DND-41 (cell line): ENCODE measurements at regions not wholly inside any gene's neighbourhood (a gene's known extent, or its start where the extent isn't known, plus 50 kb on each side); places are given as distances from the start of the nearest gene placed in this dataset.

ENCODE experiments used
- EZH2 ChIP-seq: IDR thresholded peaks from 3 replicates; pipeline ENCODE4 v1.6.1; 2012; ENCODE audit warnings: borderline replicate concordance, low read depth, mild to moderate bottlenecking, moderate library complexity, low read length, inconsistent platforms; ENCODE audit not compliant: severe bottlenecking
- TF ChIP-seq, protein P1 (sequence below): IDR thresholded peaks from 2 replicates; pipeline ENCODE4 v1.5.1; 2012; ENCODE audit warnings: borderline replicate concordance, low read length, moderate library complexity, mild to moderate bottlenecking; ENCODE audit not compliant: poor library complexity, severe bottlenecking; ENCODE audit errors: extremely low read depth

GRCh38 chr16:31704138-31704537, 169.5 kb upstream of the ZNF267 start:
- TF ChIP-seq, protein P1, sequence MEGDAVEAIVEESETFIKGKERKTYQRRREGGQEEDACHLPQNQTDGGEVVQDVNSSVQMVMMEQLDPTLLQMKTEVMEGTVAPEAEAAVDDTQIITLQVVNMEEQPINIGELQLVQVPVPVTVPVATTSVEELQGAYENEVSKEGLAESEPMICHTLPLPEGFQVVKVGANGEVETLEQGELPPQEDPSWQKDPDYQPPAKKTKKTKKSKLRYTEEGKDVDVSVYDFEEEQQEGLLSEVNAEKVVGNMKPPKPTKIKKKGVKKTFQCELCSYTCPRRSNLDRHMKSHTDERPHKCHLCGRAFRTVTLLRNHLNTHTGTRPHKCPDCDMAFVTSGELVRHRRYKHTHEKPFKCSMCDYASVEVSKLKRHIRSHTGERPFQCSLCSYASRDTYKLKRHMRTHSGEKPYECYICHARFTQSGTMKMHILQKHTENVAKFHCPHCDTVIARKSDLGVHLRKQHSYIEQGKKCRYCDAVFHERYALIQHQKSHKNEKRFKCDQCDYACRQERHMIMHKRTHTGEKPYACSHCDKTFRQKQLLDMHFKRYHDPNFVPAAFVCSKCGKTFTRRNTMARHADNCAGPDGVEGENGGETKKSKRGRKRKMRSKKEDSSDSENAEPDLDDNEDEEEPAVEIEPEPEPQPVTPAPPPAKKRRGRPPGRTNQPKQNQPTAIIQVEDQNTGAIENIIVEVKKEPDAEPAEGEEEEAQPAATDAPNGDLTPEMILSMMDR = no peak
- no peak for TF ChIP-seq EZH2
